Suprapubic skin (tissue), 3 donors: ENCODE measurements at regions not wholly inside any gene's neighbourhood (a gene's known extent, or its start where the extent isn't known, plus 50 kb on each side); places are given as distances from the start of the nearest gene placed in this dataset.

Experiments used
- EP300 ChIP-seq: sonication (generic); formaldehyde crosslinking; IDR thresholded peaks from one replicate; pipeline ENCODE4 v1.6.1; 2017; ENCODE audit warnings: antibody characterized with exemption
- POLR2A ChIP-seq, 2 donors: fragments of 450-650 bp; IDR thresholded peaks; one replicate each; pipeline ENCODE4 v1.6.1; 2017; ENCODE audit warnings: antibody characterized with exemption in 2 of 2, mild to moderate bottlenecking in 2 of 2, moderate library complexity in 2 of 2
- TF ChIP-seq, protein P1 (sequence below), 2 donors: fragments of 200-600 bp in 1 of 2; fragments of 450-650 bp in 1 of 2; sonication (generic) in 1 of 2; IDR thresholded peaks; one replicate each; pipeline ENCODE4 v1.5.1; 2016 to 2019; ENCODE audit warnings: antibody characterized with exemption in 2 of 2, mild to moderate bottlenecking in 1 of 2, moderate library complexity in 1 of 2

DNA sequence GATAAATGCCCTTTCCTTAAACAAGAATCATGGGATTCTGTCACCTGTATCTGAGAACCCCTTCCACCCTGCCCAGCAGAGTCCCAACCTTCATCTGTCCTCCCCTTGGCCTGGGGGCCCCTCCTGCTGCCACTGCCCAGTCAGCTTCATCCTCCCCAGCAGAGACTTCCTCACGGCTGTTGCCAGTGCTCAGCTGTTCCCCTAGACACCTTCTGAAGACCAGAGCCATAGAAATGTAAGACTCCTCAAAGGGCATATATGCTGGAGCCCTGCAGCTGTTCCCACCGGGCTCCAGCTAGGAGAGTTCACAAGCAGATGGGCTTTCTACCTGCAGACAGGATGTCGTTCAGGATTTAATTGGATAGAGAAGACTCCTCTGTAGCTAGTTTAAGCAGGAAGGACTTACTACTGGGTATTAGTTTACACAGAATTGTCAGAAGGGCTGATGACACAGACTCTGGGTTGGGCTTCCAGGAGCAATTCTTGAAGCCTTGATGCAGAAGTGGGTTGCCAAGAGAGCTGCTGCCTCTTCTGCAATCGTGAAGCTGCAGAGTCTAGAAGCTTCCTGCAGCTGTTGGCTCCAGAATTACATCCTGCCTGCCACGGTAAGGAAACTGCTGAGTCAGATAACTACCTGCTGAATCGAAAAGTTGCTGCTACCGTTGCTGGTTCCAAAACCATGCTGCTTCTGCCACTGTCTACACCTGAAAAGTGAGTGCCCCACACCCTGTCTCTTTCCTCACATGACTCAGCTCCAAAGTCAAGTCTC, 57.1 kb upstream of the MLN start:
- TF ChIP-seq EP300, result no peak
- TF ChIP-seq, protein P1, sequence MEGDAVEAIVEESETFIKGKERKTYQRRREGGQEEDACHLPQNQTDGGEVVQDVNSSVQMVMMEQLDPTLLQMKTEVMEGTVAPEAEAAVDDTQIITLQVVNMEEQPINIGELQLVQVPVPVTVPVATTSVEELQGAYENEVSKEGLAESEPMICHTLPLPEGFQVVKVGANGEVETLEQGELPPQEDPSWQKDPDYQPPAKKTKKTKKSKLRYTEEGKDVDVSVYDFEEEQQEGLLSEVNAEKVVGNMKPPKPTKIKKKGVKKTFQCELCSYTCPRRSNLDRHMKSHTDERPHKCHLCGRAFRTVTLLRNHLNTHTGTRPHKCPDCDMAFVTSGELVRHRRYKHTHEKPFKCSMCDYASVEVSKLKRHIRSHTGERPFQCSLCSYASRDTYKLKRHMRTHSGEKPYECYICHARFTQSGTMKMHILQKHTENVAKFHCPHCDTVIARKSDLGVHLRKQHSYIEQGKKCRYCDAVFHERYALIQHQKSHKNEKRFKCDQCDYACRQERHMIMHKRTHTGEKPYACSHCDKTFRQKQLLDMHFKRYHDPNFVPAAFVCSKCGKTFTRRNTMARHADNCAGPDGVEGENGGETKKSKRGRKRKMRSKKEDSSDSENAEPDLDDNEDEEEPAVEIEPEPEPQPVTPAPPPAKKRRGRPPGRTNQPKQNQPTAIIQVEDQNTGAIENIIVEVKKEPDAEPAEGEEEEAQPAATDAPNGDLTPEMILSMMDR (IDR thresholded peaks at IDR 0.05), result no peak
- no peak for TF ChIP-seq POLR2A (IDR thresholded peaks at IDR 0.05)
